IMR-90 (cell line): ENCODE measurements at regions not wholly inside any gene's neighbourhood (a gene's known extent, or its start where the extent isn't known, plus 50 kb on each side); places are given as distances from the start of the nearest gene placed in this dataset.

ENCODE experiments used
- ATAC-seq: fragments of 200-7000 bp; cut with Tn5 transposase; 2 replicates; pipeline ENCODE4 v1.9.1; 2020; ENCODE audit warnings: low read depth, mild to moderate bottlenecking, moderate library complexity
- BruUV-seq: library from RNA; stranded (reverse); fragments of 400-500 nt; replicated peaks from 2 replicates; lab custom pipeline; 2021; lab: Mats Ljungman, UMichigan
- CTCF ChIA-PET: fragments of 300-600 bp; formaldehyde crosslinking; extraction: SDS; loops from one replicate; lab custom pipeline; 2021; ENCODE audit warnings: antibody characterized with exemption; lab: Yijun Ruan, JAX
- POLR2A ChIA-PET: fragments of 300-600 bp; sonication (Branson Sonifier 250); formaldehyde crosslinking; loops from one replicate; lab custom pipeline; 2022; ENCODE audit warnings: antibody characterized with exemption; ENCODE audit not compliant: unreplicated experiment; lab: Charles Lee
- DNase-seq: peaks from one replicate; pipeline ENCODE4 v3.0.0; 2013
- H2AFZ ChIP-seq: replicated peaks from 2 replicates; pipeline ENCODE3; 2013; ENCODE audit warnings: low read length, mild to moderate bottlenecking; ENCODE audit not compliant: poor library complexity
- H2AK5ac ChIP-seq: 2 replicates; pipeline ENCODE4 v1.6.1; 2013; ENCODE audit warnings: low read depth, low read length, inconsistent platforms
- H2AK9ac ChIP-seq: replicated peaks from 2 replicates; pipeline ENCODE3; 2013; ENCODE audit warnings: mild to moderate bottlenecking, low read depth, low read length, moderate library complexity; ENCODE audit not compliant: poor library complexity
- H2BK120ac ChIP-seq: 2 replicates; pipeline ENCODE4 v1.6.1; 2013; ENCODE audit warnings: low read depth, low read length, inconsistent platforms
- H2BK15ac ChIP-seq: 3 replicates; pipeline ENCODE4 v1.6.1; 2013; ENCODE audit warnings: low read depth, low read length, inconsistent platforms
- H2BK20ac ChIP-seq: 2 replicates; pipeline ENCODE4 v1.6.1; 2013; ENCODE audit warnings: low read depth, mild to moderate bottlenecking, inconsistent platforms, low read length, moderate library complexity
- H2BK5ac ChIP-seq: 2 replicates; pipeline ENCODE4 v1.6.1; 2013; ENCODE audit warnings: mild to moderate bottlenecking, low read depth, low read length, inconsistent platforms; ENCODE audit not compliant: poor library complexity, severe bottlenecking
- H3K14ac ChIP-seq: replicated peaks from 2 replicates; pipeline ENCODE4 v1.6.1; 2013; ENCODE audit warnings: low read depth, low read length, inconsistent platforms
- H3K18ac ChIP-seq: 2 replicates; pipeline ENCODE4 v1.6.1; 2013; ENCODE audit warnings: low read depth, low read length, control low read depth
- H3K23ac ChIP-seq: 2 replicates; pipeline ENCODE4 v1.6.1; 2013; ENCODE audit warnings: low read depth, low read length, inconsistent platforms
- H3K27ac ChIP-seq: 2 replicates; pipeline ENCODE4 v1.5.1; 2013; ENCODE audit warnings: mild to moderate bottlenecking, control low read depth, low read length; ENCODE audit not compliant: insufficient read depth
- H3K27me3 ChIP-seq: 2 replicates; pipeline ENCODE4 v1.6.1; 2013; ENCODE audit warnings: low read length; ENCODE audit not compliant: control insufficient read depth, insufficient read depth
- H3K36me3 ChIP-seq: 2 replicates; pipeline ENCODE4 v1.6.1; 2013; ENCODE audit warnings: low read length, mixed read lengths; ENCODE audit not compliant: control insufficient read depth, insufficient read depth
- H3K4ac ChIP-seq: 2 replicates; pipeline ENCODE4 v1.6.1; 2013; ENCODE audit warnings: low read depth, low read length, inconsistent platforms
- H3K4me1 ChIP-seq: 2 replicates; pipeline ENCODE4 v1.6.1; 2013; ENCODE audit warnings: low read length, mixed read lengths; ENCODE audit not compliant: control insufficient read depth, insufficient read depth
- H3K4me2 ChIP-seq: 2 replicates; pipeline ENCODE4 v1.6.1; 2013; ENCODE audit warnings: low read depth, mild to moderate bottlenecking, control low read depth, low read length, moderate library complexity
- H3K4me3 ChIP-seq: 2 replicates; pipeline ENCODE4 v1.5.1; 2013; ENCODE audit warnings: low read depth, mild to moderate bottlenecking, control low read depth, low read length, moderate library complexity; ENCODE audit not compliant: insufficient read depth
- H3K56ac ChIP-seq: 2 replicates; pipeline ENCODE4 v1.6.1; 2013; ENCODE audit warnings: low read length, inconsistent platforms; ENCODE audit not compliant: insufficient read depth; ENCODE audit errors: extremely low read depth
- H3K79me1 ChIP-seq, 2 experiments: 2 replicates each; pipeline ENCODE4 v1.6.1; 2013; ENCODE audit warnings: low read length in 2 of 2, inconsistent platforms in 1 of 2, low read depth in 1 of 2
- H3K9ac ChIP-seq: 2 replicates; pipeline ENCODE4 v1.6.1; 2013; ENCODE audit warnings: low read depth, low read length, control low read depth
- H3K9me1 ChIP-seq: 2 replicates; pipeline ENCODE4 v1.6.1; 2013; ENCODE audit warnings: low read length, inconsistent platforms; ENCODE audit not compliant: insufficient read depth
- H3K9me3 ChIP-seq: 2 replicates; pipeline ENCODE4 v1.6.1; 2013; ENCODE audit warnings: low read length; ENCODE audit not compliant: control insufficient read depth, insufficient read depth
- H4K20me1 ChIP-seq: 2 replicates; pipeline ENCODE4 v1.6.1; 2013; ENCODE audit warnings: low read length, inconsistent platforms; ENCODE audit not compliant: insufficient read depth
- H4K5ac ChIP-seq: 2 replicates; pipeline ENCODE4 v1.6.1; 2013; ENCODE audit warnings: mild to moderate bottlenecking, low read depth, low read length, control low read depth
- H4K8ac ChIP-seq, 2 experiments: 2 replicates each; pipeline ENCODE4 v1.6.1; 2013; ENCODE audit warnings: low read depth in 2 of 2, low read length in 2 of 2, control low read depth in 1 of 2, inconsistent platforms in 1 of 2
- H4K91ac ChIP-seq: 2 replicates; pipeline ENCODE4 v1.6.1; 2013; ENCODE audit warnings: low read depth, low read length, inconsistent platforms; ENCODE audit not compliant: insufficient read depth
- CHD1 ChIP-seq: IDR thresholded peaks from 2 replicates; pipeline ENCODE4 v1.6.1; 2012; ENCODE audit warnings: low read depth, low read length, improper control_type of control experiment
- NFE2L2 ChIP-seq: fragments of 150-350 bp; IDR thresholded peaks from 2 replicates; pipeline ENCODE4 v1.6.1; 2016; ENCODE audit warnings: low read depth, mild to moderate bottlenecking, low read length
- RAD21 ChIP-seq: IDR thresholded peaks from 2 replicates; pipeline ENCODE4 v1.6.1; 2012; ENCODE audit warnings: low read length, improper control_type of control experiment
- SMC3 ChIP-seq: fragments of 150-350 bp; IDR thresholded peaks from 2 replicates; pipeline ENCODE4 v1.6.1; 2016; ENCODE audit warnings: low read depth, mild to moderate bottlenecking, antibody characterized with exemption, low read length, moderate library complexity
- WGBS, 2 experiments: methylation state at CpG; one replicate each; pipeline versions ENCODE4 v1.1.5 to v1.1.7; 2013; ENCODE audit warnings: missing lambda C conversion rate in 2 of 2; ENCODE audit not compliant: insufficient read length in 1 of 2; ENCODE audit errors: extremely low coverage in 2 of 2; 5-methylcytosine and 5-hydroxymethylcytosine counted together
- dilution Hi-C: fragments of 300-500 bp; cut with HindIII; formaldehyde crosslinking; loops from one replicate; pipeline ENCODE4 v1.14.3; 2018; ENCODE audit warnings: low sequenced_read_pairs; ENCODE audit not compliant: unreplicated experiment
- in situ Hi-C: fragments of 300-500 bp; cut with MboI; formaldehyde crosslinking; loops from 3 replicates; pipeline ENCODE4 v1.14.3; 2019; ENCODE audit warnings: low sequenced_read_pairs, inconsistent platforms, mixed read lengths
- intact Hi-C: fragments of 100-400 bp; cut with micrococcal nuclease; formaldehyde crosslinking; loops from 2 replicates; pipeline ENCODE4 v1.10.0; 2022
- TF ChIP-seq, protein P1 (sequence below): conservative IDR thresholded peaks from 2 replicates; pipeline ENCODE4 v1.5.1; 2012; ENCODE audit warnings: mild to moderate bottlenecking, low read depth, low read length, improper control_type of control experiment

DNA sequence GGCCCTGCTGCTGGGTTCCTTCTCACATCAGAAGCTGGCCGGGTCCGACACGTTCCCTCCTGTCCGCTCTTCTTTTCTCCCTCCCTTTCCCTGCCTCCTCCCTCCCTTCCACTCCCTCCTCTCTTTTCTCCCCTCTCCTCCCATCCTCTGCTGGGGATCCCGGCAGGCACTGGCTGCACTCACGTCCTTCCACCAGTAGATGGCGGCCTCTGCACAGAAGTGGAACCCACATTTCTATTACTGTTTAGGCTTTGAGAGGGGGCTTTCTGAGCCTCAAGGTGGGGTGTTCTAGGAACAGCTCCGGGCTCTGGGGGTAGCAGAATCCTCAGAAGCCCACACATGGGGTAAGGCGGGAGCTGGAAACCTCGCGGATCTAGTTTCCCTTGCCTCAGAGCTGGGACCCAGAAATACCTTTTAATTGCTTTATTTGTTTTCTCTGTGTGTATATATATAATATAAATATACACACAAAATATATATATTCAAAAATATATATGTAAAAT lies 294.2 kb downstream of the ZNF536 start:
- DNase-seq, result peak; percentile 13
- Histone ChIP-seq H3K9me3 (no peaks in the 10 kb centered on the region), H3K56ac (no peak overlapping the region), H3K36me3 (no peaks in the 10 kb centered on the region), H3K27ac (no peak overlapping the region), H4K8ac (no peak overlapping the region), H2AK9ac (peak overlapping the region; percentile 42), H3K4me1 (no peaks in the 10 kb centered on the region), H2BK5ac (no peak overlapping the region), H3K9me1 (no peaks in the 10 kb centered on the region), H2BK20ac (no peak overlapping the region), H3K27me3 (no peaks in the 10 kb centered on the region; the same call in 1 of the 2 replicates), H3K14ac (no peak overlapping the region), H2BK15ac (no peak overlapping the region), H2BK120ac (no peak overlapping the region), H3K4ac (no peak overlapping the region), H4K20me1 (no peaks in the 10 kb centered on the region), H3K4me3 (no peak overlapping the region), H3K79me1 (no peaks in the 10 kb centered on the region), H2AK5ac (no peak overlapping the region), H2AFZ (peak overlapping the region; percentile 67), H4K5ac (no peak overlapping the region), H3K18ac (no peak overlapping the region), H3K9ac (no peak overlapping the region), H3K23ac (no peak overlapping the region), H4K91ac (no peak overlapping the region), H3K4me2 (no peak overlapping the region)
- ChIA-PET CTCF (interaction anchor here (0.6 to 1.0 kb wide), 4 partner anchors 11 to 1898 kb away, joined by 3 to 5 read pairs (median 4); no protein-coding TSS in a partner anchor), POLR2A (no interaction called here)
- dilution Hi-C loops, result no loop called here
- BruUV-seq, result no TSS peak
- in situ Hi-C loops, result loop anchor here (25.0 kb wide), 1 partner anchor 1896 kb away; no protein-coding TSS in a partner anchor
- peak; percentile 91 for ATAC-seq
- WGBS, 2 experiments, result no CpG with 5 or more reads among the region's 11 CpGs
- TF ChIP-seq CHD1, result no peak
- TF ChIP-seq, protein P1, sequence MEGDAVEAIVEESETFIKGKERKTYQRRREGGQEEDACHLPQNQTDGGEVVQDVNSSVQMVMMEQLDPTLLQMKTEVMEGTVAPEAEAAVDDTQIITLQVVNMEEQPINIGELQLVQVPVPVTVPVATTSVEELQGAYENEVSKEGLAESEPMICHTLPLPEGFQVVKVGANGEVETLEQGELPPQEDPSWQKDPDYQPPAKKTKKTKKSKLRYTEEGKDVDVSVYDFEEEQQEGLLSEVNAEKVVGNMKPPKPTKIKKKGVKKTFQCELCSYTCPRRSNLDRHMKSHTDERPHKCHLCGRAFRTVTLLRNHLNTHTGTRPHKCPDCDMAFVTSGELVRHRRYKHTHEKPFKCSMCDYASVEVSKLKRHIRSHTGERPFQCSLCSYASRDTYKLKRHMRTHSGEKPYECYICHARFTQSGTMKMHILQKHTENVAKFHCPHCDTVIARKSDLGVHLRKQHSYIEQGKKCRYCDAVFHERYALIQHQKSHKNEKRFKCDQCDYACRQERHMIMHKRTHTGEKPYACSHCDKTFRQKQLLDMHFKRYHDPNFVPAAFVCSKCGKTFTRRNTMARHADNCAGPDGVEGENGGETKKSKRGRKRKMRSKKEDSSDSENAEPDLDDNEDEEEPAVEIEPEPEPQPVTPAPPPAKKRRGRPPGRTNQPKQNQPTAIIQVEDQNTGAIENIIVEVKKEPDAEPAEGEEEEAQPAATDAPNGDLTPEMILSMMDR, result peak; percentile 77
- peak; percentile 31; the same call in 1 of the 2 replicates for TF ChIP-seq SMC3
- no peak for TF ChIP-seq NFE2L2
- TF ChIP-seq RAD21, result peak; percentile 61
- intact Hi-C loops, result loop anchor here (2.0 to 10.0 kb wide), 3 partner anchors 1376 to 1904 kb away; no protein-coding TSS in a partner anchor
